Activated naive CD8-positive, alpha-beta T cell (primary cell): ENCODE measurements at regions not wholly inside any gene's neighbourhood (a gene's known extent, or its start where the extent isn't known, plus 50 kb on each side); places are given as distances from the start of the nearest gene placed in this dataset.

Source experiments
- H3K27ac Mint-ChIP-seq: one replicate; pipeline ENCODE4 v1.8.0; 2021; ENCODE audit warnings: mixed read lengths
- H3K27me3 Mint-ChIP-seq: one replicate; pipeline ENCODE4 v1.8.0; 2021; ENCODE audit warnings: mixed read lengths
- H3K36me3 Mint-ChIP-seq: one replicate; pipeline ENCODE4 v1.8.0; 2021; ENCODE audit warnings: mixed read lengths
- H3K4me1 Mint-ChIP-seq: one replicate; pipeline ENCODE4 v1.8.0; 2021; ENCODE audit warnings: low read depth, mixed read lengths
- H3K4me3 Mint-ChIP-seq: one replicate; pipeline ENCODE4 v1.8.0; 2021; ENCODE audit warnings: mild to moderate bottlenecking, mixed read lengths
- H3K9me3 Mint-ChIP-seq: one replicate; pipeline ENCODE4 v1.8.0; 2021; ENCODE audit warnings: low read depth, mixed read lengths

DNA sequence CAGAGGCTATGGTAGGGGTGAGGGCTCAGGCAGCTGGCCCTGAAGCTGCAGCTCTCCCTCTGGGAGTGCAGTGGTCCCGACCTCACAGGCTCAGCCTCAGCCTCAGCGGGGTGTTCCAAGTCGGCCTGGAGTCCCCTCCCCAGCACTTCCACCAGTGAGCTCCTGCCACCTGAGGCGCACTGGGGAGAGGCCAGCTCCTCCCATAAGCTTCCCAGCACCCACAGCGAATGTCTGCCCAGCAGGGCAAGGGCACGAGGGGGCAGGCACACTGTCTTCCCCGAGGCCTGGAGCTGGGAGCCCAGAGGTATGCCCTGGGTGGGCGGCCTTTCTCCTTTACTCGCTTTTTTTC, 53.2 kb upstream of the SLCO4A1 start:
- no peaks in the 10 kb centered on the region for H3K36me3 Mint-ChIP-seq
- peaks cover 6% of the 10 kb centered on the region for H3K27me3 Mint-ChIP-seq
- H3K4me1 Mint-ChIP-seq, result no peaks in the 10 kb centered on the region
- H3K9me3 Mint-ChIP-seq, result no peaks in the 10 kb centered on the region
- no peak overlapping the region for H3K27ac Mint-ChIP-seq
- H3K4me3 Mint-ChIP-seq, result no peak overlapping the region

GRCh38 chr20:62589720-62590119, 52.6 kb upstream of the SLCO4A1 start:
- peaks cover 7% of the 10 kb centered on the region for H3K27me3 Mint-ChIP-seq
- H3K4me3 Mint-ChIP-seq, result no peak overlapping the region
- no peaks in the 10 kb centered on the region for H3K36me3 Mint-ChIP-seq

DNA sequence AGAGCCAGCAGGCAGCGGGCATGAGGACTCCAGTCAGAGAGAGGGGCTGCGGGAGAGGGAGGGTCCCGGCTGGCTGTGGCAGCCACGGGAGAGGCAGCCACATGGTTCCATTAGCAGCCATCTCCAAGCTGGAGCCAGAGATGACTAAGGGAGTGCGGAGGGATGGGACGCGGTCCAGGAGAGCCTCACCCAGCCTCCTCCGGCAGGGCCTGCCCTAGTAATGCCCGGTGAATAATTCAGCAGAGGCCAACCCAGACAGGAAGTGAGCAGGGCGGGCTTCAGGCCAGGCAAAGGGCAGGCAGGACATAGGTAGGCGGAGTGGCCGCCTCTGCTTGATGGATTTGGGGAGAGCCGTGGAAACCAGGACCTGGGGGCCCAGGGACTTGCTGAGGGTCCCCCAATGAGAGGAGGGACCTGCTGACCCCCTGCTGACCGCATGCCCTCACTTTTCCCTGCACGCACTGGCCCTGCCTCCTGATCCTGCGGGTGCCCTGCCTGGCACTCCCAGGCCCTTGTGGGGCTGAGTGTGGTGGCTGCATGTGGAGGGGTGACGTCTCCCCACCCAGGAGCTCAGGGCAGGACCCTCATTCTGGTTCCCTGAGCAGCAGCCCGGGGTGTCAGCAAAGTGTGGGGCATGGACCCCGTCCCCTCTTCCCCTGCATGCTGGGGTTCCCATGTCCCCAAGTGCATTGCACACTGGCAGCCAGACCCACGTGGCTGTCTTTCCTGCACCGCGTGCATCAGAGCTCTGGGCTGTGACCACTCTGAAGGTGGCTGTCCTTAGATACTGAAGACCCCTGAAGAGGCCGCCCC, 51.8 kb upstream of the SLCO4A1 start:
- no peaks in the 10 kb centered on the region for H3K9me3 Mint-ChIP-seq
- H3K27ac Mint-ChIP-seq, result no peak overlapping the region
- H3K4me1 Mint-ChIP-seq, result peaks cover 2% of the 10 kb centered on the region
- no peak overlapping the region for H3K4me3 Mint-ChIP-seq
- H3K27me3 Mint-ChIP-seq, result peaks cover 10% of the 10 kb centered on the region
- no peaks in the 10 kb centered on the region for H3K36me3 Mint-ChIP-seq

More at GRCh38 chr20:62589720-62590119, 52.6 kb upstream of the SLCO4A1 start:
- no peaks in the 10 kb centered on the region for H3K9me3 Mint-ChIP-seq
- H3K27ac Mint-ChIP-seq, result no peak overlapping the region
- no peaks in the 10 kb centered on the region for H3K4me1 Mint-ChIP-seq

GRCh38 chr20:62591122-62591468, 51.2 kb upstream of the SLCO4A1 start:
- H3K27ac Mint-ChIP-seq, result no peak overlapping the region
- H3K4me3 Mint-ChIP-seq, result no peak overlapping the region
- H3K36me3 Mint-ChIP-seq, result no peaks in the 10 kb centered on the region
- H3K4me1 Mint-ChIP-seq, result peaks cover 2% of the 10 kb centered on the region
- peaks cover 8% of the 10 kb centered on the region for H3K27me3 Mint-ChIP-seq
- no peaks in the 10 kb centered on the region for H3K9me3 Mint-ChIP-seq

DNA sequence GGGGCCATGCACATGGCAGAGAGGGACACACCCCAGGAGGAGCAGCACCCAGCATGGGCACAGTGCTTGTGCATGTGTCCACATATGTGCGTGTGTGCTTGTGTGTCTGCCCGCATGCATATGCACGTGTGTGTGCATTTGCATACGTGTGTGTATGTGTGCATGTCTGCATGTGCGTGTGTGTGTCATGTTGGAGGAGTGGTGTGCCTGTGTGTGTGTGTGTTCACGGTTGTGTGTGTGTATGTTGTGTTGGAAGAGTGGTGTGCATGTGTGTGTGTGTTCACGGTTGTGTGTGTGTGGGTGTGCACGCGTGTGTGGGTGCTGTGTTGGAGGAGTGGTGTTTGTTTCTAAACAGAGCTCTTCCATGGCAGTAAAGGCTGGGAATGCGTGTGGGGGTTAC, 50.7 kb upstream of the SLCO4A1 start:
- H3K4me1 Mint-ChIP-seq, result peaks cover 2% of the 10 kb centered on the region
- H3K9me3 Mint-ChIP-seq, result no peaks in the 10 kb centered on the region
- no peak overlapping the region for H3K27ac Mint-ChIP-seq
- H3K4me3 Mint-ChIP-seq, result no peak overlapping the region
- no peaks in the 10 kb centered on the region for H3K36me3 Mint-ChIP-seq
- peaks cover 8% of the 10 kb centered on the region for H3K27me3 Mint-ChIP-seq
